A549 (cell line): ENCODE measurements at regions not wholly inside any gene's neighbourhood (a gene's known extent, or its start where the extent isn't known, plus 50 kb on each side); places are given as distances from the start of the nearest gene placed in this dataset.

Experiments used
- CHD2 ChIP-seq: fragments of 150-350 bp; IDR thresholded peaks from 2 replicates; pipeline ENCODE4 v1.6.1; 2014; ENCODE audit warnings: low read length; ENCODE audit not compliant: partially characterized antibody
- CTCF ChIP-seq: fragments of >200 bp; sonication (Bioruptor Twin); formaldehyde crosslinking; IDR thresholded peaks from 3 replicates; pipeline ENCODE4 v1.5.1; 2016
- NR3C1 ChIP-seq: fragments of >200 bp; sonication (Bioruptor Twin); formaldehyde crosslinking; IDR thresholded peaks from 3 replicates; pipeline ENCODE4 v1.6.1; 2017
- POLR2A ChIP-seq: IDR thresholded peaks from 2 replicates; pipeline ENCODE4 v1.6.1; 2012; ENCODE audit warnings: mild to moderate bottlenecking, low read length
- RCOR1 ChIP-seq: fragments of 150-350 bp; IDR thresholded peaks from 2 replicates; pipeline ENCODE4 v1.6.1; 2014; ENCODE audit warnings: antibody characterized with exemption, low read length, low read depth
- RFX5 ChIP-seq: fragments of 450-650 bp; IDR thresholded peaks from 2 replicates; pipeline ENCODE4 v1.7.1; 2014; ENCODE audit warnings: antibody characterized with exemption, mild to moderate bottlenecking, moderate library complexity

- TF ChIP-seq CHD2 (no peak), CTCF (no peak), RCOR1 (no peak), RFX5 (no peak), POLR2A (no peak), NR3C1 (no peak)
Observed at GRCh38 chr16:9351841-9352434, 260.5 kb downstream of the HAPSTR1 start.
